GM12878 (cell line): ENCODE measurements at regions not wholly inside any gene's neighbourhood (a gene's known extent, or its start where the extent isn't known, plus 50 kb on each side); places are given as distances from the start of the nearest gene placed in this dataset.

Experiments used
- ATAC-seq: fragments of 200-7000 bp; cut with Tn5 transposase; 3 replicates; pipeline ENCODE4 v1.9.1; 2020; ENCODE audit warnings: mild to moderate bottlenecking, moderate library complexity
- BruUV-seq: library from RNA; stranded (reverse); fragments of 400-500 nt; replicated peaks from 2 replicates; lab custom pipeline; 2021; lab: Mats Ljungman, UMichigan
- CTCF ChIA-PET: fragments of 300-600 bp; sonication (Branson Sonifier 250); formaldehyde crosslinking; extraction: SDS; loops from one replicate; lab custom pipeline; 2021; ENCODE audit warnings: inconsistent platforms; lab: Yijun Ruan, JAX
- POLR2A ChIA-PET: fragments of 350-600 bp; formaldehyde crosslinking; extraction: SDS; loops from one replicate; lab custom pipeline; 2021; ENCODE audit warnings: inconsistent platforms; lab: Charles Lee
- RAD21 ChIA-PET: fragments of 300-600 bp; sonication (Branson Sonifier 250); formaldehyde crosslinking; loops from one replicate; lab custom pipeline; 2023; ENCODE audit warnings: antibody characterized with exemption; ENCODE audit not compliant: unreplicated experiment; lab: Charles Lee
- SMC1A ChIA-PET: fragments of 300-600 bp; sonication (Branson Sonifier 250); formaldehyde crosslinking; loops from one replicate; lab custom pipeline; 2023; ENCODE audit not compliant: unreplicated experiment, uncharacterized antibody; lab: Charles Lee
- DNase-seq: peaks from one replicate; pipeline ENCODE4 v3.0.0-alpha.2; 2011; ENCODE audit warnings: low read depth, low spot score
- FAIRE-seq: peaks from 3 replicates; lab custom pipeline; 2011; peaks lifted over from hg19 to GRCh38; lab: Jason Lieb, UNC
- H2AFZ ChIP-seq: 2 replicates; pipeline ENCODE4 v1.6.0; 2011; ENCODE audit warnings: low read depth, low read length, control low read depth; ENCODE audit not compliant: control insufficient read depth
- H3K27ac ChIP-seq: 2 replicates; pipeline ENCODE4 v1.5.1; 2011; ENCODE audit warnings: control low read depth; ENCODE audit not compliant: control insufficient read depth, insufficient read depth
- H3K27me3 ChIP-seq, 2 experiments: replicated peaks in 1 of 2; 2 replicates each; pipeline versions ENCODE4 v1.6.0 to v1.6.1; 2011; ENCODE audit warnings: low read length in 1 of 2; ENCODE audit not compliant: control insufficient read depth in 2 of 2, insufficient read depth in 2 of 2
- H3K36me3 ChIP-seq, 2 experiments: 2 replicates each; pipeline ENCODE4 v1.5.1; 2011; ENCODE audit warnings: low read length in 1 of 2; ENCODE audit not compliant: control insufficient read depth in 2 of 2, insufficient read depth in 2 of 2
- H3K4me1 ChIP-seq: 2 replicates; pipeline ENCODE4 v1.6.1; 2011; ENCODE audit warnings: mild to moderate bottlenecking, low read length, moderate library complexity, mixed read lengths; ENCODE audit not compliant: control insufficient read depth, insufficient read depth
- H3K4me2 ChIP-seq: 2 replicates; pipeline ENCODE4 v1.6.0; 2011; ENCODE audit warnings: control low read depth; ENCODE audit not compliant: control insufficient read depth, insufficient read depth
- H3K4me3 ChIP-seq: fragments of 200-600 bp; sonication (generic); 2 replicates; pipeline ENCODE4 v1.5.1; 2016
- H3K79me2 ChIP-seq: 2 replicates; pipeline ENCODE4 v1.6.0; 2011; ENCODE audit warnings: low read length; ENCODE audit not compliant: control insufficient read depth, insufficient read depth
- H3K9ac ChIP-seq: 2 replicates; pipeline ENCODE4 v1.8.0; 2011; ENCODE audit warnings: low read length, control low read depth, mixed read lengths; ENCODE audit not compliant: control insufficient read depth, insufficient read depth
- H3K9me3 ChIP-seq: replicated peaks from 3 replicates; pipeline ENCODE4 v1.5.1; 2011; ENCODE audit warnings: mild to moderate bottlenecking, low read length; ENCODE audit not compliant: control insufficient read depth, insufficient read depth
- H4K20me1 ChIP-seq: 2 replicates; pipeline ENCODE4 v1.6.0; 2011; ENCODE audit not compliant: control insufficient read depth, insufficient read depth
- CBFB ChIP-seq: IDR thresholded peaks from 2 replicates; pipeline ENCODE4 v1.6.1; 2016; ENCODE audit warnings: antibody characterized with exemption, low read depth
- CREM ChIP-seq: IDR thresholded peaks from 2 replicates; pipeline ENCODE4 v1.6.1; 2014; ENCODE audit warnings: antibody characterized with exemption, low read depth
- E2F4 ChIP-seq: IDR thresholded peaks from 2 replicates; pipeline ENCODE4 v1.6.1; 2012; ENCODE audit warnings: low read depth, low read length, improper control_type of control experiment
- GATAD2B ChIP-seq: fragments of 450-650 bp; conservative IDR thresholded peaks from 2 replicates; pipeline ENCODE4 v1.6.1; 2017; ENCODE audit warnings: low read depth, mild to moderate bottlenecking, moderate library complexity
- MLLT1 ChIP-seq: fragments of 450-650 bp; IDR thresholded peaks from 2 replicates; pipeline ENCODE4 v1.6.1; 2016; ENCODE audit warnings: mild to moderate bottlenecking
- SIN3A ChIP-seq: IDR thresholded peaks from 2 replicates; pipeline ENCODE4 v1.6.1; 2012; ENCODE audit warnings: low read depth, low read length, improper control_type of control experiment
- ZBTB40 ChIP-seq: fragments of 450-650 bp; IDR thresholded peaks from 2 replicates; pipeline ENCODE4 v1.6.1; 2016; ENCODE audit warnings: mild to moderate bottlenecking, moderate library complexity, borderline replicate concordance
- WGBS: methylation state at CpG from one replicate; pipeline ENCODE4 v1.1.6; 2016; ENCODE audit warnings: low lambda C conversion rate; ENCODE audit not compliant: insufficient replicate concordance, insufficient coverage; ENCODE audit errors: missing lambda C conversion rate; 5-methylcytosine and 5-hydroxymethylcytosine counted together
- in situ Hi-C: fragments of 300-500 bp; cut with MboI; formaldehyde crosslinking; loops from 9 replicates; pipeline ENCODE4 v1.14.3; 2018; ENCODE audit warnings: mixed read lengths
- intact Hi-C: fragments of 100-400 bp; cut with micrococcal nuclease; formaldehyde crosslinking; loops from one replicate; pipeline ENCODE4 v1.14.2; 2022; ENCODE audit not compliant: unreplicated experiment
- TF ChIP-seq, protein P1 (sequence below): IDR thresholded peaks from 2 replicates; pipeline ENCODE4 v1.6.1; 2011; ENCODE audit warnings: borderline replicate concordance, low read depth, mild to moderate bottlenecking, moderate library complexity, low read length; ENCODE audit not compliant: insufficient read depth, poor library complexity, severe bottlenecking

- TF ChIP-seq ZBTB40: no peak
- TF ChIP-seq CREM: no peak
- no peak for TF ChIP-seq MLLT1
Measured at GRCh38 chr3:111359261-111360030, 182.6 kb upstream of the CD96 start (continued).

- no peaks in the 10 kb centered on the region for H3K9me3 ChIP-seq
- TF ChIP-seq GATAD2B: no peak
- no peak for TF ChIP-seq E2F4
- TF ChIP-seq, protein P1, sequence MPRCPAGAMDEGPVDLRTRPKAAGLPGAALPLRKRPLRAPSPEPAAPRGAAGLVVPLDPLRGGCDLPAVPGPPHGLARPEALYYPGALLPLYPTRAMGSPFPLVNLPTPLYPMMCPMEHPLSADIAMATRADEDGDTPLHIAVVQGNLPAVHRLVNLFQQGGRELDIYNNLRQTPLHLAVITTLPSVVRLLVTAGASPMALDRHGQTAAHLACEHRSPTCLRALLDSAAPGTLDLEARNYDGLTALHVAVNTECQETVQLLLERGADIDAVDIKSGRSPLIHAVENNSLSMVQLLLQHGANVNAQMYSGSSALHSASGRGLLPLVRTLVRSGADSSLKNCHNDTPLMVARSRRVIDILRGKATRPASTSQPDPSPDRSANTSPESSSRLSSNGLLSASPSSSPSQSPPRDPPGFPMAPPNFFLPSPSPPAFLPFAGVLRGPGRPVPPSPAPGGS: no peak
- no peak for TF ChIP-seq CBFB
- no peak for TF ChIP-seq SIN3A
- TF ChIP-seq, all 136 proteins: peak for 0
- H3K27ac ChIP-seq: no peak overlapping the region
- H3K36me3 ChIP-seq: no peaks in the 10 kb centered on the region
- no peak for ATAC-seq
- DNase-seq: no peak
- SMC1A ChIA-PET: no interaction called here
- no peaks in the 10 kb centered on the region for H4K20me1 ChIP-seq
- no peak for FAIRE-seq
- BruUV-seq: no TSS peak
- 0% methylated on average over 1 of the region's 1 CpG for WGBS
- no peak overlapping the region for H3K4me2 ChIP-seq
- no peaks in the 10 kb centered on the region for H3K4me1 ChIP-seq
- H3K9ac ChIP-seq: no peak overlapping the region
- no peak overlapping the region for H3K4me3 ChIP-seq
- POLR2A ChIA-PET: no interaction called here
- no peaks in the 10 kb centered on the region for H3K79me2 ChIP-seq
- no peak overlapping the region for H2AFZ ChIP-seq
- in situ Hi-C loops: no loop called here
- no peaks in the 10 kb centered on the region for H3K27me3 ChIP-seq
- intact Hi-C loops: no loop called here
- RAD21 ChIA-PET: no interaction called here
- CTCF ChIA-PET: interaction anchor here (1.5 kb wide), 1 partner anchor 20 kb away, joined by 3 read pairs; no protein-coding TSS in a partner anchor
Measured at GRCh38 chr3:111362381-111363009, 179.5 kb upstream of the CD96 start.
